Mesendoderm (in vitro differentiated cells): ENCODE measurements at regions not wholly inside any gene's neighbourhood (a gene's known extent, or its start where the extent isn't known, plus 50 kb on each side); places are given as distances from the start of the nearest gene placed in this dataset.

Experiments
- DNase-seq: peaks from one replicate; pipeline ENCODE4 v3.0.0; 2013
- H2AK5ac ChIP-seq: 2 replicates; pipeline ENCODE4 v1.6.1; 2013; ENCODE audit warnings: low read length, inconsistent platforms
- H2BK120ac ChIP-seq: 2 replicates; pipeline ENCODE4 v1.6.1; 2013; ENCODE audit warnings: low read depth, mild to moderate bottlenecking, low read length, moderate library complexity, mixed read lengths
- H2BK15ac ChIP-seq: replicated peaks from 2 replicates; pipeline ENCODE4 v1.6.1; 2013; ENCODE audit warnings: low read depth, mild to moderate bottlenecking, moderate library complexity
- H2BK5ac ChIP-seq: 2 replicates; pipeline ENCODE4 v1.6.1; 2013; ENCODE audit warnings: low read length, inconsistent platforms
- H3K18ac ChIP-seq: 2 replicates; pipeline ENCODE4 v1.6.1; 2013; ENCODE audit warnings: mild to moderate bottlenecking, low read length, mixed read lengths
- H3K23ac ChIP-seq: one replicate; pipeline ENCODE4 v1.6.1; 2013; ENCODE audit warnings: low read length
- H3K27ac ChIP-seq: 2 replicates; pipeline ENCODE4 v1.5.1; 2013; ENCODE audit warnings: low read depth, mild to moderate bottlenecking, inconsistent platforms, low read length, moderate library complexity
- H3K27me3 ChIP-seq: 2 replicates; pipeline ENCODE4 v1.6.1; 2013; ENCODE audit warnings: low read length, control low read depth, mild to moderate bottlenecking, inconsistent platforms; ENCODE audit not compliant: insufficient read depth, poor library complexity
- H3K36me3 ChIP-seq: 2 replicates; pipeline ENCODE4 v1.6.1; 2013; ENCODE audit warnings: low read length, inconsistent platforms; ENCODE audit not compliant: control insufficient read depth, insufficient read depth
- H3K4ac ChIP-seq: one replicate; pipeline ENCODE4 v1.6.1; 2013; ENCODE audit warnings: low read depth, mild to moderate bottlenecking, low read length, moderate library complexity
- H3K4me1 ChIP-seq: 2 replicates; pipeline ENCODE4 v1.6.1; 2013; ENCODE audit warnings: low read depth, low read length, inconsistent platforms; ENCODE audit not compliant: control insufficient read depth
- H3K4me2 ChIP-seq: 2 replicates; pipeline ENCODE4 v1.6.1; 2013; ENCODE audit warnings: low read length
- H3K4me3 ChIP-seq: 2 replicates; pipeline ENCODE4 v1.5.1; 2013; ENCODE audit warnings: mild to moderate bottlenecking, low read length
- H3K56ac ChIP-seq: one replicate; pipeline ENCODE4 v1.6.1; 2013; ENCODE audit warnings: low read length
- H3K79me1 ChIP-seq: 2 replicates; pipeline ENCODE4 v1.6.1; 2013; ENCODE audit warnings: low read length, inconsistent platforms
- H3K79me2 ChIP-seq: 2 replicates; pipeline ENCODE4 v1.6.1; 2013; ENCODE audit warnings: mild to moderate bottlenecking, low read length; ENCODE audit not compliant: control insufficient read depth, insufficient read depth
- H3K9ac ChIP-seq: 2 replicates; pipeline ENCODE4 v1.6.1; 2013; ENCODE audit warnings: low read length, inconsistent platforms
- H4K5ac ChIP-seq: one replicate; pipeline ENCODE4 v1.6.1; 2013; ENCODE audit warnings: low read length
- H4K8ac ChIP-seq: one replicate; pipeline ENCODE4 v1.6.1; 2013; ENCODE audit warnings: low read depth, mild to moderate bottlenecking, control low read depth, low read length, moderate library complexity
- WGBS: extraction: QIAGEN DNeasy Blood & Tissue Kit; methylation state at CpG from one replicate; pipeline ENCODE4 v1.1.7; 2013; ENCODE audit warnings: low lambda C conversion rate, missing lambda C conversion rate; ENCODE audit not compliant: insufficient coverage; ENCODE audit errors: extremely low coverage; 5-methylcytosine and 5-hydroxymethylcytosine counted together

DNA sequence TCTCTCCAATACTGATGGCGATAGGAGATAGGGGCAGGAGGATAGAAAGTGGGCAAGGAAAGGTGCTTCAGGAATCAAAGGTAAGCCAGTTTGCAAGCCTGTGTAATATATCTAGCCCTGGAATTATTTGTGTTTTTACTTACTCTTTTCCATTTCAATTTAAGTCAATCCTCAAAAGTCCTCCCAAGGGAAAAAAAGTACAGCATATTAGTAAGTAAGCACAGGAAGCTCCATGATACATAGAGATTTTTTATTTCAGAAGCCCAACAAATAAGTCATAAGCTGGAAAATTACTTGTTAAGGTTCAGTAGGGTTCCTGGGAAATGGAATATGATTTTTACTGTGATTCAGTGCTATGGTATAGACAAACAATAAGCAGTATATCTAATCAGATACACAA, 337.7 kb upstream of the DUSP10 start:
- DNase-seq, result no peak
- H3K4me3 ChIP-seq, result no peak overlapping the region
- no peak overlapping the region for H2BK120ac ChIP-seq
- no peak overlapping the region for H2BK5ac ChIP-seq
- no peak overlapping the region for H2BK15ac ChIP-seq
- no peaks in the 10 kb centered on the region for H3K79me2 ChIP-seq
- whole genome bisulfite sequencing, result no CpG with 5 or more reads among the region's 1 CpG
- no peak overlapping the region for H3K4ac ChIP-seq
- H3K56ac ChIP-seq, result no peak overlapping the region
- H4K8ac ChIP-seq, result no peak overlapping the region
- H3K27me3 ChIP-seq, result no peaks in the 10 kb centered on the region
- no peak overlapping the region for H3K18ac ChIP-seq
- H4K5ac ChIP-seq, result no peak overlapping the region
- H2AK5ac ChIP-seq, result no peak overlapping the region
- no peaks in the 10 kb centered on the region for H3K79me1 ChIP-seq
- no peak overlapping the region for H3K9ac ChIP-seq
- H3K27ac ChIP-seq, result no peak overlapping the region
- no peak overlapping the region for H3K23ac ChIP-seq
- no peak overlapping the region for H3K4me2 ChIP-seq
- no peaks in the 10 kb centered on the region for H3K4me1 ChIP-seq
- no peaks in the 10 kb centered on the region for H3K36me3 ChIP-seq

DNA sequence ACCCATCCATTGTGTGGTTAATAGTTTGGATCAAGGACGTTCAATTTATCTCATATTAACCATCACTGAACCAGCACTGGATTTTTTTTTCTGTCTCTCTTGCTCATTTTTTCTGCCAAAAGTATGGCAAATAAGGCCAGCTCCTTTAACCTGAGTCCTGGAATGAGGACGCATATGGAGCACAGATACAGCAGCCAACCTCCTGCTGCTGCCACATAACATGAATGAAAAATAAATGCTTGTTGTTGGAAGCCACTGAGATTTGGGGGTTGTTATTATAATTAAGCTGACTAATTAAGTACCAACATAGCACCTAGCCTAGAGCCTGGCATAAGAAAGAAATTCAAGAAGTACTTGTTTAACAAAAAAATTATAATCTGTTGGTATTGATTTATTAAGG, 335.3 kb upstream of the DUSP10 start:
- Histone ChIP-seq H2BK15ac (no peak overlapping the region), H2BK120ac (no peak overlapping the region), H3K4me1 (no peaks in the 10 kb centered on the region), H3K27me3 (no peaks in the 10 kb centered on the region), H2BK5ac (no peak overlapping the region), H3K4me2 (no peak overlapping the region), H3K79me2 (no peaks in the 10 kb centered on the region), H3K27ac (no peak overlapping the region), H2AK5ac (no peak overlapping the region), H3K56ac (no peak overlapping the region), H3K4ac (no peak overlapping the region), H3K4me3 (no peak overlapping the region), H3K18ac (no peak overlapping the region), H4K8ac (no peak overlapping the region), H3K23ac (no peak overlapping the region), H3K79me1 (no peaks in the 10 kb centered on the region), H3K36me3 (no peaks in the 10 kb centered on the region), H3K9ac (no peak overlapping the region), H4K5ac (no peak overlapping the region)
- WGBS, result no CpG with 5 or more reads among the region's 2 CpGs
- DNase-seq, result no peak

GRCh38 chr1:222074317-222074716, 332.4 kb upstream of the DUSP10 start:
- Histone ChIP-seq H2BK15ac (no peak overlapping the region), H3K4me2 (no peak overlapping the region), H3K9ac (no peak overlapping the region), H4K5ac (no peak overlapping the region), H3K36me3 (no peaks in the 10 kb centered on the region), H3K27ac (no peak overlapping the region), H3K79me2 (no peaks in the 10 kb centered on the region), H3K56ac (no peak overlapping the region), H2AK5ac (no peak overlapping the region), H2BK5ac (no peak overlapping the region), H3K4me3 (no peak overlapping the region), H2BK120ac (no peak overlapping the region), H3K4me1 (no peaks in the 10 kb centered on the region), H3K79me1 (no peaks in the 10 kb centered on the region), H3K23ac (no peak overlapping the region), H3K27me3 (no peaks in the 10 kb centered on the region), H3K18ac (no peak overlapping the region), H4K8ac (no peak overlapping the region), H3K4ac (no peak overlapping the region)
- no CpG with 5 or more reads among the region's 1 CpG for WGBS
- no peak for DNase-seq

- no peaks in the 10 kb centered on the region for H3K36me3 ChIP-seq
- H3K4me3 ChIP-seq, result no peak overlapping the region
- no peak overlapping the region for H3K4me2 ChIP-seq
- H3K79me1 ChIP-seq, result no peaks in the 10 kb centered on the region
- H3K4me1 ChIP-seq, result no peaks in the 10 kb centered on the region
- DNase-seq, result peak; percentile 54
- H4K5ac ChIP-seq, result no peak overlapping the region
- no peak overlapping the region for H4K8ac ChIP-seq
- no peak overlapping the region for H3K56ac ChIP-seq
- no peak overlapping the region for H3K23ac ChIP-seq
- H2BK5ac ChIP-seq, result no peak overlapping the region
- no peak overlapping the region for H2BK15ac ChIP-seq
- no peak overlapping the region for H3K9ac ChIP-seq
- no peak overlapping the region for H3K4ac ChIP-seq
- no peak overlapping the region for H2BK120ac ChIP-seq
- H3K79me2 ChIP-seq, result no peaks in the 10 kb centered on the region
- H3K18ac ChIP-seq, result no peak overlapping the region
- no CpG with 5 or more reads among the region's 2 CpGs for WGBS
- H3K27me3 ChIP-seq, result no peaks in the 10 kb centered on the region
- H3K27ac ChIP-seq, result no peak overlapping the region
- no peak overlapping the region for H2AK5ac ChIP-seq
Observed at GRCh38 chr1:222073307-222073995, 331.6 kb upstream of the DUSP10 start.

DNA sequence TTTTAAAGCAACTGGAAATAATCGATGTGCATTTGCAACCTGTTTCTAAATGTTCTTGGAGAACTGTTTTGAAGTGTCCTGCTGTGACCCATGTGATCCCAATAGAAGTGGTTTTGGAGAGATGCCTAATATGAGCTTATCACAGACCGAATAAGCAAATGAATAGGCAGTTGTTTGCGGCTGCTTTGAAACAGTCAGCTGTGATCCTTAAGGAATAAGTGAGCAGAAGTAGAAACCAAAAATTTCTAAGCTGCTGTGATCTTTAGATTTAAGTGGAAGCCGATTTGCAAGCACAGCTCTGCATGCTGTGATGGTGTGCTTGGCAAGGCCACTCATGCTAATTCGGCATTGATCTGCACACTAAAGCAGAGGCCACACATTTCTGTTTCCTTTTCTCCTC, 329.5 kb upstream of the DUSP10 start:
- Histone ChIP-seq H3K56ac (no peak overlapping the region), H3K4me3 (no peak overlapping the region), H3K27ac (no peak overlapping the region), H3K18ac (no peak overlapping the region), H2AK5ac (no peak overlapping the region), H2BK5ac (no peak overlapping the region), H3K4ac (no peak overlapping the region), H3K23ac (no peak overlapping the region), H2BK15ac (no peak overlapping the region), H3K79me2 (no peaks in the 10 kb centered on the region), H3K36me3 (no peaks in the 10 kb centered on the region), H3K9ac (no peak overlapping the region), H3K27me3 (no peaks in the 10 kb centered on the region), H3K4me2 (no peak overlapping the region), H4K8ac (no peak overlapping the region), H3K4me1 (no peaks in the 10 kb centered on the region), H4K5ac (no peak overlapping the region), H2BK120ac (no peak overlapping the region), H3K79me1 (no peaks in the 10 kb centered on the region)
- no peak for DNase-seq
- no CpG with 5 or more reads among the region's 5 CpGs for WGBS

DNA sequence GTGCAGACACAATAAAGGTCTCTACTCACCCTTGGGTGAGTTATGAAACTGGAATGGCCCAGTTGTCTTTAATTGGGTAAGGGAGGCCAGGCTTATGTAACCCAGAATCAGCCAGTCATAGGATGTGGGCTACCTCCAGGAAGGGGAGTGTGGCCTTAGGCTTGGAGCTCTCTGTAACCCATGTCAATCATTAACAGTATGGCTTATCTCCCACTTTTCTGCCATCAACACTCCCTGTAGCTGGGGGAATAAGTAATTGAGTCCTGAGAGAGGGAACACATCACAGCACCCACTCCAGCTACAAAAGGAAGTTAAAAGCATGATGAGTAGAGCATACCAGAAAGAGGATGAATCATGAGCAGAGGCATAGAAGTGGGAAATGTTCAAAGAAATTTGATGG, 327.0 kb upstream of the DUSP10 start:
- H3K4me3 ChIP-seq, result no peak overlapping the region
- no peak overlapping the region for H3K27ac ChIP-seq
- DNase-seq, result no peak
- H3K9ac ChIP-seq, result no peak overlapping the region
- no peak overlapping the region for H2BK5ac ChIP-seq
- no peaks in the 10 kb centered on the region for H3K36me3 ChIP-seq
- no peak overlapping the region for H2BK120ac ChIP-seq
- H4K8ac ChIP-seq, result no peak overlapping the region
- no peak overlapping the region for H2AK5ac ChIP-seq
- H3K23ac ChIP-seq, result no peak overlapping the region
- H3K79me1 ChIP-seq, result no peaks in the 10 kb centered on the region
- no peaks in the 10 kb centered on the region for H3K4me1 ChIP-seq
- H3K4ac ChIP-seq, result no peak overlapping the region
- H3K4me2 ChIP-seq, result no peak overlapping the region
- no peak overlapping the region for H3K56ac ChIP-seq
- no peak overlapping the region for H3K18ac ChIP-seq
- no peak overlapping the region for H4K5ac ChIP-seq
- H3K79me2 ChIP-seq, result no peaks in the 10 kb centered on the region
- no peak overlapping the region for H2BK15ac ChIP-seq
- no peaks in the 10 kb centered on the region for H3K27me3 ChIP-seq
